ENCODE measurements at regions not wholly inside any gene's neighbourhood (a gene's known extent, or its start where the extent isn't known, plus 50 kb on each side); places are given as distances from the start of the nearest gene placed in this dataset.
"Not testable (repeated sequence)": the region's sequence is repeated elsewhere in the genome, so short reads cannot be mapped to it uniquely, and the experiment has no call there.

GRCh38 chr1:807066-807465, 116.7 kb upstream of the SAMD11 start:
- TF ChIP-seq CTCF (IDR thresholded peaks at IDR 0.05; ENCODE audit: low read depth, low read length); EZH2phosphoT487 (IDR thresholded peaks at IDR 0.05; ENCODE audit: low read depth): not testable (repeated sequence)

Measured in OCI-LY3 (cell line).